WI38 (cell line): ENCODE measurements at regions not wholly inside any gene's neighbourhood (a gene's known extent, or its start where the extent isn't known, plus 50 kb on each side); places are given as distances from the start of the nearest gene placed in this dataset.

ENCODE experiments used
- H3K4me3 ChIP-seq: 2 replicates; pipeline ENCODE4 v1.5.1; 2011; ENCODE audit warnings: low read depth, mild to moderate bottlenecking, control low read depth, low read length
- TF ChIP-seq, protein P1 (sequence below): IDR thresholded peaks from 2 replicates; pipeline ENCODE4 v1.5.1; 2012; ENCODE audit warnings: low read depth, mild to moderate bottlenecking, control low read depth, low read length

- TF ChIP-seq, protein P1, sequence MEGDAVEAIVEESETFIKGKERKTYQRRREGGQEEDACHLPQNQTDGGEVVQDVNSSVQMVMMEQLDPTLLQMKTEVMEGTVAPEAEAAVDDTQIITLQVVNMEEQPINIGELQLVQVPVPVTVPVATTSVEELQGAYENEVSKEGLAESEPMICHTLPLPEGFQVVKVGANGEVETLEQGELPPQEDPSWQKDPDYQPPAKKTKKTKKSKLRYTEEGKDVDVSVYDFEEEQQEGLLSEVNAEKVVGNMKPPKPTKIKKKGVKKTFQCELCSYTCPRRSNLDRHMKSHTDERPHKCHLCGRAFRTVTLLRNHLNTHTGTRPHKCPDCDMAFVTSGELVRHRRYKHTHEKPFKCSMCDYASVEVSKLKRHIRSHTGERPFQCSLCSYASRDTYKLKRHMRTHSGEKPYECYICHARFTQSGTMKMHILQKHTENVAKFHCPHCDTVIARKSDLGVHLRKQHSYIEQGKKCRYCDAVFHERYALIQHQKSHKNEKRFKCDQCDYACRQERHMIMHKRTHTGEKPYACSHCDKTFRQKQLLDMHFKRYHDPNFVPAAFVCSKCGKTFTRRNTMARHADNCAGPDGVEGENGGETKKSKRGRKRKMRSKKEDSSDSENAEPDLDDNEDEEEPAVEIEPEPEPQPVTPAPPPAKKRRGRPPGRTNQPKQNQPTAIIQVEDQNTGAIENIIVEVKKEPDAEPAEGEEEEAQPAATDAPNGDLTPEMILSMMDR = no peak
- H3K4me3 ChIP-seq = no peak overlapping the region
Measured at GRCh38 chr13:44086389-44086788, 206.7 kb downstream of the LACC1 start.

- TF ChIP-seq, protein P1 = no peak
- no peak overlapping the region for H3K4me3 ChIP-seq
Measured at GRCh38 chr13:44088411-44088810, 208.7 kb downstream of the LACC1 start.

- H3K4me3 ChIP-seq = no peak overlapping the region
- TF ChIP-seq, protein P1 = no peak
Measured at GRCh38 chr13:44088991-44089413, 209.3 kb downstream of the LACC1 start.

- no peak overlapping the region for H3K4me3 ChIP-seq
- TF ChIP-seq, protein P1 = no peak
Measured at GRCh38 chr13:44089452-44089851, 209.7 kb downstream of the LACC1 start.

GRCh38 chr13:44092078-44092970 is 212.6 kb downstream of the LACC1 start:
- no peak overlapping the region for H3K4me3 ChIP-seq
- TF ChIP-seq, protein P1 = no peak

GRCh38 chr13:44093607-44094564 is 214.2 kb downstream of the LACC1 start:
- no peak overlapping the region for H3K4me3 ChIP-seq
- TF ChIP-seq, protein P1 = no peak
